H9 (cell line): ENCODE measurements at regions not wholly inside any gene's neighbourhood (a gene's known extent, or its start where the extent isn't known, plus 50 kb on each side); places are given as distances from the start of the nearest gene placed in this dataset.

Experiments
- DNase-seq: peaks from one replicate; pipeline ENCODE4 v3.0.0-alpha.2; 2017
- H2AFZ ChIP-seq: one replicate; pipeline ENCODE4 v1.6.1; 2013; ENCODE audit warnings: mild to moderate bottlenecking, low read length, control low read depth, moderate library complexity
- H2AK5ac ChIP-seq: 2 replicates; pipeline ENCODE4 v1.6.1; 2013; ENCODE audit warnings: low read length, control low read depth, mixed read lengths; ENCODE audit not compliant: insufficient read length
- H2BK120ac ChIP-seq: one replicate; pipeline ENCODE4 v1.6.1; 2013; ENCODE audit warnings: low read depth, mild to moderate bottlenecking, low read length, control low read depth, inconsistent platforms; ENCODE audit not compliant: poor library complexity, severe bottlenecking
- H2BK12ac ChIP-seq: 2 replicates; pipeline ENCODE4 v1.6.1; 2013; ENCODE audit warnings: low read length, control low read depth, mixed read lengths, low read depth; ENCODE audit not compliant: insufficient read length
- H2BK15ac ChIP-seq: 2 replicates; pipeline ENCODE4 v1.6.1; 2013; ENCODE audit warnings: low read depth, low read length, control low read depth
- H2BK20ac ChIP-seq: one replicate; pipeline ENCODE4 v1.6.1; 2013; ENCODE audit warnings: low read depth, mild to moderate bottlenecking, low read length, control low read depth, inconsistent platforms; ENCODE audit not compliant: poor library complexity, severe bottlenecking
- H2BK5ac ChIP-seq: 2 replicates; pipeline ENCODE4 v1.6.1; 2013; ENCODE audit warnings: low read length, control low read depth, mixed read lengths; ENCODE audit not compliant: insufficient read length
- H3K14ac ChIP-seq: 2 replicates; pipeline ENCODE4 v1.6.1; 2013; ENCODE audit warnings: low read length, control low read depth; ENCODE audit not compliant: insufficient read depth
- H3K18ac ChIP-seq: 2 replicates; pipeline ENCODE4 v1.6.1; 2013; ENCODE audit warnings: low read depth, mild to moderate bottlenecking, mixed read lengths, low read length, control low read depth; ENCODE audit not compliant: insufficient read length
- H3K23ac ChIP-seq: 2 replicates; pipeline ENCODE4 v1.6.1; 2013; ENCODE audit warnings: low read length, control low read depth, mixed read lengths, low read depth; ENCODE audit not compliant: insufficient read length
- H3K23me2 ChIP-seq: 2 replicates; pipeline ENCODE4 v1.6.1; 2013; ENCODE audit warnings: low read depth, mild to moderate bottlenecking, mixed read lengths, low read length, control low read depth; ENCODE audit not compliant: insufficient read length, poor library complexity, severe bottlenecking
- H3K27ac ChIP-seq: 2 replicates; pipeline ENCODE4 v1.5.1; 2013; ENCODE audit warnings: low read length, control low read depth, mixed read lengths, low read depth; ENCODE audit not compliant: insufficient read length
- H3K27me3 ChIP-seq: 2 replicates; pipeline ENCODE4 v1.6.1; 2013; ENCODE audit warnings: low read length, control low read depth, inconsistent platforms; ENCODE audit not compliant: insufficient read depth
- H3K4ac ChIP-seq: 2 replicates; pipeline ENCODE4 v1.6.1; 2013; ENCODE audit warnings: low read depth, mild to moderate bottlenecking, control low read depth, inconsistent platforms, low read length, moderate library complexity
- H3K4me1 ChIP-seq: 2 replicates; pipeline ENCODE4 v1.6.1; 2013; ENCODE audit warnings: low read length, control low read depth, inconsistent platforms; ENCODE audit not compliant: insufficient read depth
- H3K4me2 ChIP-seq: 2 replicates; pipeline ENCODE4 v1.6.1; 2013; ENCODE audit warnings: low read length, control low read depth, mixed read lengths; ENCODE audit not compliant: insufficient read length, insufficient read depth
- H3K56ac ChIP-seq: 2 replicates; pipeline ENCODE4 v1.6.1; 2013; ENCODE audit warnings: low read depth, mild to moderate bottlenecking, mixed read lengths, low read length, control low read depth; ENCODE audit not compliant: insufficient read length
- H3K79me1 ChIP-seq: 2 replicates; pipeline ENCODE4 v1.6.1; 2013; ENCODE audit warnings: low read depth, mild to moderate bottlenecking, moderate library complexity, low read length, control low read depth, inconsistent platforms; ENCODE audit not compliant: insufficient read depth, poor library complexity, severe bottlenecking
- H3K79me2 ChIP-seq: 2 replicates; pipeline ENCODE4 v1.6.1; 2013; ENCODE audit warnings: low read length, control low read depth, inconsistent platforms; ENCODE audit not compliant: insufficient read depth
- H3K9ac ChIP-seq: 2 replicates; pipeline ENCODE4 v1.6.1; 2013; ENCODE audit warnings: low read length, control low read depth, mixed read lengths; ENCODE audit not compliant: insufficient read length; ENCODE audit errors: extremely low read depth
- H3K9me3 ChIP-seq: one replicate; pipeline ENCODE4 v1.6.1; 2013; ENCODE audit warnings: low read depth, low read length, inconsistent platforms; ENCODE audit not compliant: control insufficient read depth
- H3T11ph ChIP-seq: one replicate; pipeline ENCODE4 v1.6.1; 2013; ENCODE audit warnings: mild to moderate bottlenecking, low read length, control low read depth, inconsistent platforms
- H4K20me1 ChIP-seq: one replicate; pipeline ENCODE4 v1.6.1; 2013; ENCODE audit not compliant: control insufficient read depth, insufficient read length, insufficient read depth
- H4K5ac ChIP-seq: 2 replicates; pipeline ENCODE4 v1.6.1; 2013; ENCODE audit warnings: low read depth, mild to moderate bottlenecking, mixed read lengths, low read length, control low read depth; ENCODE audit not compliant: insufficient read length
- H4K8ac ChIP-seq: replicated peaks from 2 replicates; pipeline ENCODE4 v1.6.1; 2013; ENCODE audit warnings: low read length, control low read depth, mixed read lengths, low read depth; ENCODE audit not compliant: insufficient read length
- H4K91ac ChIP-seq: 2 replicates; pipeline ENCODE4 v1.6.1; 2013; ENCODE audit warnings: low read depth, mild to moderate bottlenecking, moderate library complexity, mixed read lengths, low read length, control low read depth; ENCODE audit not compliant: insufficient read length
- H3K27ac Mint-ChIP-seq, 3 experiments: 2 replicates in 2 of 3; 3 replicates in 1 of 3; pipeline ENCODE4 v1.8.0; 2020 to 2021; ENCODE audit warnings: mixed read lengths in 3 of 3, mild to moderate bottlenecking in 1 of 3, moderate library complexity in 1 of 3
- H3K27me3 Mint-ChIP-seq: 2 replicates; pipeline ENCODE4 v1.8.0; 2021; ENCODE audit warnings: low read depth, mild to moderate bottlenecking, moderate library complexity, mixed read lengths
- H3K36me3 Mint-ChIP-seq, 3 experiments: 2 replicates in 2 of 3; 3 replicates in 1 of 3; pipeline ENCODE4 v1.8.0; 2020 to 2021; ENCODE audit warnings: low read depth in 3 of 3, mixed read lengths in 3 of 3; ENCODE audit not compliant: insufficient read depth in 1 of 3
- H3K4me1 Mint-ChIP-seq, 2 experiments: 2 replicates each; pipeline ENCODE4 v1.8.0; 2020; ENCODE audit warnings: mixed read lengths in 2 of 2
- H3K4me3 Mint-ChIP-seq, 2 experiments: 2 replicates in 1 of 2; 3 replicates in 1 of 2; pipeline ENCODE4 v1.8.0; 2020 to 2021; ENCODE audit warnings: mild to moderate bottlenecking in 2 of 2, mixed read lengths in 2 of 2, moderate library complexity in 1 of 2
- H3K9me3 Mint-ChIP-seq, 2 experiments: 2 replicates in 1 of 2; 3 replicates in 1 of 2; pipeline ENCODE4 v1.8.0; 2020; ENCODE audit warnings: mild to moderate bottlenecking in 2 of 2, mixed read lengths in 2 of 2, moderate library complexity in 1 of 2
- CTCF ChIP-seq: fragments of 200-600 bp; sonication (generic); conservative IDR thresholded peaks from 3 replicates; pipeline ENCODE4 v1.8.0; 2021; ENCODE audit warnings: antibody characterized with exemption, mild to moderate bottlenecking
- whole genome bisulfite sequencing: extraction: QIAGEN DNeasy Blood & Tissue Kit; methylation state at CpG from one replicate; pipeline ENCODE4 v1.1.7; 2013; ENCODE audit warnings: missing lambda C conversion rate, low lambda C conversion rate, mixed read lengths; ENCODE audit not compliant: insufficient read length; ENCODE audit errors: extremely low coverage; 5-methylcytosine and 5-hydroxymethylcytosine counted together

- Histone ChIP-seq H2BK5ac (no peak overlapping the region), H2BK12ac (no peak overlapping the region), H2BK15ac (no peak overlapping the region), H3K56ac (no peak overlapping the region), H3K4me2 (no peak overlapping the region), H3K9me3 (no peaks in the 10 kb centered on the region), H4K91ac (no peak overlapping the region), H3K4me1 (no peaks in the 10 kb centered on the region), H2AK5ac (no peak overlapping the region), H3K18ac (no peak overlapping the region), H3K79me1 (no peaks in the 10 kb centered on the region), H3K14ac (no peak overlapping the region), H3K27ac (no peak overlapping the region), H3K4ac (no peak overlapping the region), H3K27me3 (no peaks in the 10 kb centered on the region), H4K5ac (no peak overlapping the region), H4K20me1 (no peaks in the 10 kb centered on the region), H3K79me2 (no peaks in the 10 kb centered on the region), H3K23ac (no peak overlapping the region), H3T11ph (no peak overlapping the region), H2BK20ac (no peak overlapping the region), H3K23me2 (no peaks in the 10 kb centered on the region), H3K9ac (no peak overlapping the region), H4K8ac (no peak overlapping the region), H2AFZ (no peak overlapping the region), H2BK120ac (no peak overlapping the region)
- no peak for TF ChIP-seq CTCF
- H3K27ac Mint-ChIP-seq: no peak overlapping the region
- no peaks in the 10 kb centered on the region for H3K36me3 Mint-ChIP-seq
- no peaks in the 10 kb centered on the region; the same call in 1 of the 2 replicates for H3K27me3 Mint-ChIP-seq
- no peak for DNase-seq
- H3K4me1 Mint-ChIP-seq: no peaks in the 10 kb centered on the region
- no CpG with 5 or more reads among the region's 5 CpGs for WGBS
- no peaks in the 10 kb centered on the region for H3K9me3 Mint-ChIP-seq
- H3K4me3 Mint-ChIP-seq: no peak overlapping the region
These were observed 225.9 kb downstream of the C1D start for GRCh38 chr2:67836866-67837265.
